NT2/D1 (cell line): ENCODE measurements at regions not wholly inside any gene's neighbourhood (a gene's known extent, or its start where the extent isn't known, plus 50 kb on each side); places are given as distances from the start of the nearest gene placed in this dataset.

Source experiments
- SUZ12 ChIP-seq: IDR thresholded peaks from 2 replicates; pipeline ENCODE4 v1.6.1; 2011; ENCODE audit not compliant: insufficient read length, insufficient read depth; ENCODE audit errors: extremely low read depth
- YY1 ChIP-seq: IDR thresholded peaks from 2 replicates; pipeline ENCODE4 v1.6.1; 2011; ENCODE audit not compliant: insufficient read length, insufficient read depth
- ZNF274 ChIP-seq: IDR thresholded peaks from 2 replicates; pipeline ENCODE4 v1.6.1; 2011; ENCODE audit warnings: mild to moderate bottlenecking, low read depth, low read length

GRCh38 chr7:67440321-67440720 is 443.7 kb downstream of the TYW1 start:
- no peak for TF ChIP-seq SUZ12
- TF ChIP-seq YY1 = no peak
- TF ChIP-seq ZNF274 = no peak
